HG02610 (cell line): ENCODE measurements at regions not wholly inside any gene's neighbourhood (a gene's known extent, or its start where the extent isn't known, plus 50 kb on each side); places are given as distances from the start of the nearest gene placed in this dataset.

Experiments used
- ATAC-seq: cut with Tn5 transposase; IDR thresholded peaks from one replicate; pipeline ENCODE4 v1.9.1; 2021; ENCODE audit warnings: mild to moderate bottlenecking, moderate library complexity; ENCODE audit not compliant: unreplicated experiment

GRCh38 chr18:66764230-66764629 lies 160.3 kb upstream of the CDH19 start:
- no peak for ATAC-seq

- ATAC-seq, result no peak
These were observed 157.3 kb upstream of the CDH19 start for GRCh38 chr18:66761166-66761565.

- no peak for ATAC-seq
These were observed 156.7 kb upstream of the CDH19 start for GRCh38 chr18:66760559-66760958.

GRCh38 chr18:66759050-66759828 lies 155.3 kb upstream of the CDH19 start:
- no peak for ATAC-seq

- ATAC-seq, result no peak
These were observed 154.1 kb upstream of the CDH19 start for GRCh38 chr18:66757946-66758345.

- no peak for ATAC-seq
These were observed 150.4 kb upstream of the CDH19 start for GRCh38 chr18:66754335-66754734.

GRCh38 chr18:66752733-66753132 lies 148.8 kb upstream of the CDH19 start:
- no peak for ATAC-seq

GRCh38 chr18:66749481-66750035 lies 145.7 kb upstream of the CDH19 start:
- ATAC-seq, result no peak

- no peak for ATAC-seq
These were observed 145.1 kb upstream of the CDH19 start for GRCh38 chr18:66749030-66749429.

- ATAC-seq, result no peak
These were observed 138.9 kb upstream of the CDH19 start for GRCh38 chr18:66742832-66743231.

GRCh38 chr18:66735933-66736332 lies 132.0 kb upstream of the CDH19 start:
- no peak for ATAC-seq

GRCh38 chr18:66734451-66734850 lies 130.6 kb upstream of the CDH19 start:
- ATAC-seq, result no peak

GRCh38 chr18:66731890-66732289 lies 128.0 kb upstream of the CDH19 start:
- ATAC-seq, result no peak

- no peak for ATAC-seq
These were observed 125.8 kb upstream of the CDH19 start for GRCh38 chr18:66729442-66730239.

- no peak for ATAC-seq
These were observed 125.1 kb upstream of the CDH19 start for GRCh38 chr18:66728951-66729350.

GRCh38 chr18:66727991-66728390 lies 124.1 kb upstream of the CDH19 start:
- ATAC-seq, result no peak

GRCh38 chr18:66724664-66725356 lies 120.9 kb upstream of the CDH19 start:
- ATAC-seq, result no peak

- ATAC-seq, result no peak
These were observed 118.8 kb upstream of the CDH19 start for GRCh38 chr18:66722671-66723070.

- ATAC-seq, result no peak
These were observed 104.8 kb upstream of the CDH19 start for GRCh38 chr18:66708646-66709045.

- ATAC-seq, result no peak
These were observed 103.6 kb upstream of the CDH19 start for GRCh38 chr18:66707473-66707872.

- no peak for ATAC-seq
These were observed 91.4 kb upstream of the CDH19 start for GRCh38 chr18:66695281-66695680.
